H9 (cell line): ENCODE measurements at regions not wholly inside any gene's neighbourhood (a gene's known extent, or its start where the extent isn't known, plus 50 kb on each side); places are given as distances from the start of the nearest gene placed in this dataset.

Experiments used
- DNase-seq: peaks from one replicate; pipeline ENCODE4 v3.0.0-alpha.2; 2017
- H2AFZ ChIP-seq: one replicate; pipeline ENCODE4 v1.6.1; 2013; ENCODE audit warnings: mild to moderate bottlenecking, low read length, control low read depth, moderate library complexity
- H2AK5ac ChIP-seq: 2 replicates; pipeline ENCODE4 v1.6.1; 2013; ENCODE audit warnings: low read length, control low read depth, mixed read lengths; ENCODE audit not compliant: insufficient read length
- H2BK120ac ChIP-seq: one replicate; pipeline ENCODE4 v1.6.1; 2013; ENCODE audit warnings: low read depth, mild to moderate bottlenecking, low read length, control low read depth, inconsistent platforms; ENCODE audit not compliant: poor library complexity, severe bottlenecking
- H2BK12ac ChIP-seq: 2 replicates; pipeline ENCODE4 v1.6.1; 2013; ENCODE audit warnings: low read length, control low read depth, mixed read lengths, low read depth; ENCODE audit not compliant: insufficient read length
- H2BK15ac ChIP-seq: 2 replicates; pipeline ENCODE4 v1.6.1; 2013; ENCODE audit warnings: low read depth, low read length, control low read depth
- H2BK20ac ChIP-seq: one replicate; pipeline ENCODE4 v1.6.1; 2013; ENCODE audit warnings: low read depth, mild to moderate bottlenecking, low read length, control low read depth, inconsistent platforms; ENCODE audit not compliant: poor library complexity, severe bottlenecking
- H2BK5ac ChIP-seq: 2 replicates; pipeline ENCODE4 v1.6.1; 2013; ENCODE audit warnings: low read length, control low read depth, mixed read lengths; ENCODE audit not compliant: insufficient read length
- H3K14ac ChIP-seq: 2 replicates; pipeline ENCODE4 v1.6.1; 2013; ENCODE audit warnings: low read length, control low read depth; ENCODE audit not compliant: insufficient read depth
- H3K18ac ChIP-seq: 2 replicates; pipeline ENCODE4 v1.6.1; 2013; ENCODE audit warnings: low read depth, mild to moderate bottlenecking, mixed read lengths, low read length, control low read depth; ENCODE audit not compliant: insufficient read length
- H3K23ac ChIP-seq: 2 replicates; pipeline ENCODE4 v1.6.1; 2013; ENCODE audit warnings: low read length, control low read depth, mixed read lengths, low read depth; ENCODE audit not compliant: insufficient read length
- H3K23me2 ChIP-seq: 2 replicates; pipeline ENCODE4 v1.6.1; 2013; ENCODE audit warnings: low read depth, mild to moderate bottlenecking, mixed read lengths, low read length, control low read depth; ENCODE audit not compliant: insufficient read length, poor library complexity, severe bottlenecking
- H3K27ac ChIP-seq: 2 replicates; pipeline ENCODE4 v1.5.1; 2013; ENCODE audit warnings: low read length, control low read depth, mixed read lengths, low read depth; ENCODE audit not compliant: insufficient read length
- H3K27me3 ChIP-seq: 2 replicates; pipeline ENCODE4 v1.6.1; 2013; ENCODE audit warnings: low read length, control low read depth, inconsistent platforms; ENCODE audit not compliant: insufficient read depth
- H3K4ac ChIP-seq: 2 replicates; pipeline ENCODE4 v1.6.1; 2013; ENCODE audit warnings: low read depth, mild to moderate bottlenecking, control low read depth, inconsistent platforms, low read length, moderate library complexity
- H3K4me1 ChIP-seq: 2 replicates; pipeline ENCODE4 v1.6.1; 2013; ENCODE audit warnings: low read length, control low read depth, inconsistent platforms; ENCODE audit not compliant: insufficient read depth
- H3K4me2 ChIP-seq: 2 replicates; pipeline ENCODE4 v1.6.1; 2013; ENCODE audit warnings: low read length, control low read depth, mixed read lengths; ENCODE audit not compliant: insufficient read length, insufficient read depth
- H3K56ac ChIP-seq: 2 replicates; pipeline ENCODE4 v1.6.1; 2013; ENCODE audit warnings: low read depth, mild to moderate bottlenecking, mixed read lengths, low read length, control low read depth; ENCODE audit not compliant: insufficient read length
- H3K79me1 ChIP-seq: 2 replicates; pipeline ENCODE4 v1.6.1; 2013; ENCODE audit warnings: low read depth, mild to moderate bottlenecking, moderate library complexity, low read length, control low read depth, inconsistent platforms; ENCODE audit not compliant: insufficient read depth, poor library complexity, severe bottlenecking
- H3K79me2 ChIP-seq: 2 replicates; pipeline ENCODE4 v1.6.1; 2013; ENCODE audit warnings: low read length, control low read depth, inconsistent platforms; ENCODE audit not compliant: insufficient read depth
- H3K9ac ChIP-seq: 2 replicates; pipeline ENCODE4 v1.6.1; 2013; ENCODE audit warnings: low read length, control low read depth, mixed read lengths; ENCODE audit not compliant: insufficient read length; ENCODE audit errors: extremely low read depth
- H3K9me3 ChIP-seq: one replicate; pipeline ENCODE4 v1.6.1; 2013; ENCODE audit warnings: low read depth, low read length, inconsistent platforms; ENCODE audit not compliant: control insufficient read depth
- H3T11ph ChIP-seq: one replicate; pipeline ENCODE4 v1.6.1; 2013; ENCODE audit warnings: mild to moderate bottlenecking, low read length, control low read depth, inconsistent platforms
- H4K20me1 ChIP-seq: one replicate; pipeline ENCODE4 v1.6.1; 2013; ENCODE audit not compliant: control insufficient read depth, insufficient read length, insufficient read depth
- H4K5ac ChIP-seq: 2 replicates; pipeline ENCODE4 v1.6.1; 2013; ENCODE audit warnings: low read depth, mild to moderate bottlenecking, mixed read lengths, low read length, control low read depth; ENCODE audit not compliant: insufficient read length
- H4K8ac ChIP-seq: replicated peaks from 2 replicates; pipeline ENCODE4 v1.6.1; 2013; ENCODE audit warnings: low read length, control low read depth, mixed read lengths, low read depth; ENCODE audit not compliant: insufficient read length
- H4K91ac ChIP-seq: 2 replicates; pipeline ENCODE4 v1.6.1; 2013; ENCODE audit warnings: low read depth, mild to moderate bottlenecking, moderate library complexity, mixed read lengths, low read length, control low read depth; ENCODE audit not compliant: insufficient read length
- H3K27ac Mint-ChIP-seq, 3 experiments: 2 replicates in 2 of 3; 3 replicates in 1 of 3; pipeline ENCODE4 v1.8.0; 2020 to 2021; ENCODE audit warnings: mixed read lengths in 3 of 3, mild to moderate bottlenecking in 1 of 3, moderate library complexity in 1 of 3
- H3K27me3 Mint-ChIP-seq: 2 replicates; pipeline ENCODE4 v1.8.0; 2021; ENCODE audit warnings: low read depth, mild to moderate bottlenecking, moderate library complexity, mixed read lengths
- H3K36me3 Mint-ChIP-seq, 3 experiments: 2 replicates in 2 of 3; 3 replicates in 1 of 3; pipeline ENCODE4 v1.8.0; 2020 to 2021; ENCODE audit warnings: low read depth in 3 of 3, mixed read lengths in 3 of 3; ENCODE audit not compliant: insufficient read depth in 1 of 3
- H3K4me1 Mint-ChIP-seq, 2 experiments: 2 replicates each; pipeline ENCODE4 v1.8.0; 2020; ENCODE audit warnings: mixed read lengths in 2 of 2
- H3K4me3 Mint-ChIP-seq, 2 experiments: 2 replicates in 1 of 2; 3 replicates in 1 of 2; pipeline ENCODE4 v1.8.0; 2020 to 2021; ENCODE audit warnings: mild to moderate bottlenecking in 2 of 2, mixed read lengths in 2 of 2, moderate library complexity in 1 of 2
- H3K9me3 Mint-ChIP-seq, 2 experiments: 2 replicates in 1 of 2; 3 replicates in 1 of 2; pipeline ENCODE4 v1.8.0; 2020; ENCODE audit warnings: mild to moderate bottlenecking in 2 of 2, mixed read lengths in 2 of 2, moderate library complexity in 1 of 2
- CTCF ChIP-seq: fragments of 200-600 bp; sonication (generic); conservative IDR thresholded peaks from 3 replicates; pipeline ENCODE4 v1.8.0; 2021; ENCODE audit warnings: antibody characterized with exemption, mild to moderate bottlenecking

GRCh38 chr11:112580864-112581263 is 320.2 kb upstream of the PLET1 start:
- H3K9ac ChIP-seq: no peak overlapping the region
- H3K4me2 ChIP-seq: no peak overlapping the region
- H2BK12ac ChIP-seq: no peak overlapping the region
- no peak overlapping the region for H2AK5ac ChIP-seq
- H4K20me1 ChIP-seq: no peaks in the 10 kb centered on the region
- no peak overlapping the region for H4K8ac ChIP-seq
- H3K27ac Mint-ChIP-seq: no peak overlapping the region
- no peak overlapping the region for H2BK5ac ChIP-seq
- H3K56ac ChIP-seq: no peak overlapping the region
- H3K4me3 Mint-ChIP-seq: no peak overlapping the region
- no peak overlapping the region for H2BK120ac ChIP-seq
- no peaks in the 10 kb centered on the region for H3K79me1 ChIP-seq
- no peak for TF ChIP-seq CTCF
- no peak for DNase-seq
- no peak overlapping the region for H3K14ac ChIP-seq
- H3K9me3 ChIP-seq: no peaks in the 10 kb centered on the region
- no peak overlapping the region for H2BK15ac ChIP-seq
- peaks cover 2 to 6% of the 10 kb centered on the region in 2 experiments; a peak in 3 of 5 replicates for H3K9me3 Mint-ChIP-seq
- H3K79me2 ChIP-seq: no peaks in the 10 kb centered on the region
- no peak overlapping the region for H3T11ph ChIP-seq
- H4K91ac ChIP-seq: no peak overlapping the region
- no peaks in the 10 kb centered on the region for H3K4me1 ChIP-seq
- H3K27me3 ChIP-seq: no peaks in the 10 kb centered on the region
- peaks cover 9 to 13% of the 10 kb centered on the region in 2 experiments for H3K4me1 Mint-ChIP-seq
- no peak overlapping the region for H4K5ac ChIP-seq
- H2BK20ac ChIP-seq: no peak overlapping the region
- H3K27ac ChIP-seq: no peak overlapping the region
- H3K23ac ChIP-seq: no peak overlapping the region
- H3K27me3 Mint-ChIP-seq: no peaks in the 10 kb centered on the region; the same call in 1 of the 2 replicates
- no peak overlapping the region for H3K18ac ChIP-seq
- no peaks in the 10 kb centered on the region for H3K23me2 ChIP-seq
- H3K4ac ChIP-seq: no peak overlapping the region
- no peak overlapping the region for H2AFZ ChIP-seq
- no peaks in the 10 kb centered on the region for H3K36me3 Mint-ChIP-seq
